ENCODE measurements at regions not wholly inside any gene's neighbourhood (a gene's known extent, or its start where the extent isn't known, plus 50 kb on each side); places are given as distances from the start of the nearest gene placed in this dataset.

- TF ChIP-seq EZH2 (IDR thresholded peaks at IDR 0.05; ENCODE audit: insufficient read depth, poor library complexity, severe bottlenecking), result no peak
- no peak for TF ChIP-seq EZH2phosphoT487 (IDR thresholded peaks at IDR 0.05; ENCODE audit: insufficient read depth, low read depth)
Measured at GRCh38 chr3:118557513-118557912, 477.1 kb downstream of the IGSF11 start.

Data from GM23248 (cell line).